PC-3 (cell line): ENCODE measurements at regions not wholly inside any gene's neighbourhood (a gene's known extent, or its start where the extent isn't known, plus 50 kb on each side); places are given as distances from the start of the nearest gene placed in this dataset.

ENCODE experiments used
- ATAC-seq: fragments of 200-7000 bp; cut with Tn5 transposase; 2 replicates; pipeline ENCODE4 v1.9.1; 2020; ENCODE audit warnings: mild to moderate bottlenecking, moderate library complexity
- BruUV-seq: library from RNA; stranded (reverse); fragments of 400-500 nt; replicated peaks from 2 replicates; lab custom pipeline; 2021; lab: Mats Ljungman, UMichigan
- CTCF ChIA-PET: fragments of 300-600 bp; sonication (Branson Sonifier 250); formaldehyde crosslinking; loops from one replicate; lab custom pipeline; 2022; ENCODE audit warnings: antibody characterized with exemption; lab: Charles Lee
- POLR2A ChIA-PET: fragments of 300-600 bp; sonication (Branson Sonifier 250); formaldehyde crosslinking; loops from one replicate; lab custom pipeline; 2022; ENCODE audit warnings: antibody characterized with exemption; ENCODE audit not compliant: unreplicated experiment; lab: Charles Lee
- DNase-seq: peaks from one replicate; pipeline ENCODE4 v3.0.0-alpha.2; 2015
- H2AFZ ChIP-seq: fragments of 300-600 bp; sonication (generic); 2 replicates; pipeline ENCODE4 v1.6.0; 2016; ENCODE audit warnings: antibody characterized with exemption, low read length
- H3F3A ChIP-seq: fragments of 300-600 bp; sonication (generic); one replicate; pipeline ENCODE4 v1.6.0; 2017; ENCODE audit warnings: antibody characterized with exemption, low read length, control low read depth, mild to moderate bottlenecking; ENCODE audit not compliant: unreplicated experiment
- H3K27ac ChIP-seq: fragments of 300-600 bp; sonication (generic); 2 replicates; pipeline ENCODE4 v1.5.1; 2016; ENCODE audit warnings: mild to moderate bottlenecking, low read length
- H3K27me3 ChIP-seq: fragments of 300-600 bp; sonication (generic); 2 replicates; pipeline ENCODE4 v1.6.1; 2016; ENCODE audit warnings: low read length, mixed read lengths
- H3K36me3 ChIP-seq: fragments of 300-600 bp; sonication (generic); 2 replicates; pipeline ENCODE4 v1.6.1; 2016; ENCODE audit warnings: low read depth, mixed run types, low read length, mixed read lengths
- H3K4me1 ChIP-seq: fragments of 300-600 bp; sonication (generic); 2 replicates; pipeline ENCODE4 v1.5.1; 2016; ENCODE audit warnings: low read length; ENCODE audit not compliant: insufficient read depth
- H3K4me2 ChIP-seq: fragments of 300-600 bp; sonication (generic); 2 replicates; pipeline ENCODE4 v1.6.0; 2016; ENCODE audit warnings: low read length
- H3K4me3 ChIP-seq: fragments of 300-600 bp; sonication (generic); 2 replicates; pipeline ENCODE4 v1.5.1; 2016; ENCODE audit warnings: mild to moderate bottlenecking, low read length, mixed read lengths
- H3K79me2 ChIP-seq: fragments of 300-600 bp; sonication (generic); 2 replicates; pipeline ENCODE4 v1.6.1; 2017; ENCODE audit warnings: low read length, mixed read lengths
- H3K9ac ChIP-seq: fragments of 300-600 bp; sonication (generic); 2 replicates; pipeline ENCODE4 v1.6.0; 2016; ENCODE audit warnings: mild to moderate bottlenecking, low read length
- H3K9me2 ChIP-seq: fragments of 300-600 bp; sonication (generic); replicated peaks from 2 replicates; pipeline ENCODE4 v1.6.1; 2016; ENCODE audit warnings: mixed run types, low read length, mixed read lengths
- H3K9me3 ChIP-seq: fragments of 300-600 bp; sonication (generic); 2 replicates; pipeline ENCODE4 v1.6.1; 2016; ENCODE audit warnings: low read length, mixed read lengths
- H4K20me1 ChIP-seq: fragments of 300-600 bp; sonication (generic); 2 replicates; pipeline ENCODE4 v1.6.1; 2016; ENCODE audit warnings: low read length, mixed read lengths
- CTCF ChIP-seq: fragments of 300-600 bp; sonication (generic); conservative IDR thresholded peaks from 2 replicates; pipeline ENCODE4 v1.5.1; 2017; ENCODE audit warnings: antibody characterized with exemption, low read depth, mild to moderate bottlenecking, low read length
- EZH2 ChIP-seq: fragments of 300-600 bp; sonication (generic); IDR thresholded peaks from one replicate; pipeline ENCODE4 v1.6.1; 2017; ENCODE audit warnings: antibody characterized with exemption, mild to moderate bottlenecking, low read length; ENCODE audit not compliant: unreplicated experiment
- EZH2phosphoT487 ChIP-seq: fragments of 300-600 bp; sonication (generic); IDR thresholded peaks from 2 replicates; pipeline ENCODE4 v1.6.1; 2018; ENCODE audit warnings: mild to moderate bottlenecking, antibody characterized with exemption, low read length, borderline replicate concordance
- intact Hi-C: fragments of 100-400 bp; cut with micrococcal nuclease; formaldehyde crosslinking; loops from 2 replicates; pipeline ENCODE4 v1.9.0; 2023

- H3K9me3 ChIP-seq, result no peaks in the 10 kb centered on the region
- H3K4me2 ChIP-seq, result peak overlapping the region; percentile 43
- CTCF ChIA-PET, result no interaction called here
- H3K4me3 ChIP-seq, result no peak overlapping the region
- no peaks in the 10 kb centered on the region for H3K79me2 ChIP-seq
- ATAC-seq (peak; percentile 76), DNase-seq (peak; percentile 66)
- H3K9me2 ChIP-seq, result no peaks in the 10 kb centered on the region
- TF ChIP-seq EZH2phosphoT487, result no peak
- TF ChIP-seq CTCF, result no peak
- TF ChIP-seq EZH2, result no peak
- intact Hi-C loops, result no loop called here
- H3K4me1 ChIP-seq, result peaks cover 29% of the 10 kb centered on the region
- no TSS peak for BruUV-seq
- no peak overlapping the region for H3K27ac ChIP-seq
- no peaks in the 10 kb centered on the region for H3K27me3 ChIP-seq
- no peak overlapping the region for H3K9ac ChIP-seq
- no peaks in the 10 kb centered on the region for H4K20me1 ChIP-seq
- POLR2A ChIA-PET, result interaction anchor here (0.5 to 0.7 kb wide), 3 partner anchors 17 to 163 kb away, joined by 3 read pairs; no protein-coding TSS in a partner anchor
- no peaks in the 10 kb centered on the region for H3F3A ChIP-seq
- peak overlapping the region; percentile 37 for H2AFZ ChIP-seq
- no peaks in the 10 kb centered on the region for H3K36me3 ChIP-seq
These were observed 97.1 kb upstream of the MAP4K3 start for GRCh38 chr2:39534095-39534711.

- Histone ChIP-seq H3K27ac (no peak overlapping the region), H2AFZ (no peak overlapping the region), H3K9me3 (no peaks in the 10 kb centered on the region), H3K27me3 (no peaks in the 10 kb centered on the region), H3K36me3 (no peaks in the 10 kb centered on the region), H3K9ac (no peak overlapping the region), H3K79me2 (no peaks in the 10 kb centered on the region), H4K20me1 (no peaks in the 10 kb centered on the region), H3F3A (no peaks in the 10 kb centered on the region), H3K4me3 (no peak overlapping the region), H3K9me2 (no peaks in the 10 kb centered on the region), H3K4me2 (no peak overlapping the region), H3K4me1 (peaks cover 19% of the 10 kb centered on the region)
- TF ChIP-seq EZH2phosphoT487 (no peak), EZH2 (no peak), CTCF (no peak)
- no peak for DNase-seq
- ChIA-PET POLR2A (no interaction called here), CTCF (no interaction called here)
- ATAC-seq, result no peak
- intact Hi-C loops, result no loop called here
- no TSS peak for BruUV-seq
These were observed 98.6 kb upstream of the MAP4K3 start for GRCh38 chr2:39535636-39536185.

- POLR2A ChIA-PET, result interaction anchor here (0.8 kb wide), 1 partner anchor 250 kb away, joined by 3 read pairs; no protein-coding TSS in a partner anchor
- no peak for TF ChIP-seq CTCF
- TF ChIP-seq EZH2phosphoT487, result no peak
- TF ChIP-seq EZH2, result no peak
These were observed 100.1 kb upstream of the MAP4K3 start for GRCh38 chr2:39537150-39537549.

More at GRCh38 chr2:39537150-39537549, 100.1 kb upstream of the MAP4K3 start:
- BruUV-seq, result no TSS peak
- Histone ChIP-seq H3K9me2 (no peaks in the 10 kb centered on the region), H3K4me3 (no peak overlapping the region), H3K4me1 (peaks cover 14% of the 10 kb centered on the region), H3K27ac (no peak overlapping the region), H3K79me2 (no peaks in the 10 kb centered on the region), H3K9ac (no peak overlapping the region), H4K20me1 (no peaks in the 10 kb centered on the region), H2AFZ (no peak overlapping the region), H3K4me2 (no peak overlapping the region), H3K9me3 (no peaks in the 10 kb centered on the region), H3K27me3 (no peaks in the 10 kb centered on the region), H3K36me3 (no peaks in the 10 kb centered on the region), H3F3A (no peaks in the 10 kb centered on the region)
- intact Hi-C loops, result no loop called here
- ATAC-seq, result no peak
- DNase-seq, result no peak
- CTCF ChIA-PET, result no interaction called here
